GM12878 (cell line): ENCODE measurements at regions not wholly inside any gene's neighbourhood (a gene's known extent, or its start where the extent isn't known, plus 50 kb on each side); places are given as distances from the start of the nearest gene placed in this dataset.

Experiments used
- ATAC-seq: fragments of 200-7000 bp; cut with Tn5 transposase; 3 replicates; pipeline ENCODE4 v1.9.1; 2020; ENCODE audit warnings: mild to moderate bottlenecking, moderate library complexity
- BruUV-seq: library from RNA; stranded (reverse); fragments of 400-500 nt; replicated peaks from 2 replicates; lab custom pipeline; 2021; lab: Mats Ljungman, UMichigan
- CTCF ChIA-PET: fragments of 300-600 bp; sonication (Branson Sonifier 250); formaldehyde crosslinking; extraction: SDS; loops from one replicate; lab custom pipeline; 2021; ENCODE audit warnings: inconsistent platforms; lab: Yijun Ruan, JAX
- POLR2A ChIA-PET: fragments of 350-600 bp; formaldehyde crosslinking; extraction: SDS; loops from one replicate; lab custom pipeline; 2021; ENCODE audit warnings: inconsistent platforms; lab: Charles Lee
- RAD21 ChIA-PET: fragments of 300-600 bp; sonication (Branson Sonifier 250); formaldehyde crosslinking; loops from one replicate; lab custom pipeline; 2023; ENCODE audit warnings: antibody characterized with exemption; ENCODE audit not compliant: unreplicated experiment; lab: Charles Lee
- SMC1A ChIA-PET: fragments of 300-600 bp; sonication (Branson Sonifier 250); formaldehyde crosslinking; loops from one replicate; lab custom pipeline; 2023; ENCODE audit not compliant: unreplicated experiment, uncharacterized antibody; lab: Charles Lee
- DNase-seq: peaks from one replicate; pipeline ENCODE4 v3.0.0-alpha.2; 2011; ENCODE audit warnings: low read depth, low spot score
- FAIRE-seq: peaks from 3 replicates; lab custom pipeline; 2011; peaks lifted over from hg19 to GRCh38; lab: Jason Lieb, UNC
- H2AFZ ChIP-seq: 2 replicates; pipeline ENCODE4 v1.6.0; 2011; ENCODE audit warnings: low read depth, low read length, control low read depth; ENCODE audit not compliant: control insufficient read depth
- H3K27ac ChIP-seq: 2 replicates; pipeline ENCODE4 v1.5.1; 2011; ENCODE audit warnings: control low read depth; ENCODE audit not compliant: control insufficient read depth, insufficient read depth
- H3K27me3 ChIP-seq, 2 experiments: replicated peaks in 1 of 2; 2 replicates each; pipeline versions ENCODE4 v1.6.0 to v1.6.1; 2011; ENCODE audit warnings: low read length in 1 of 2; ENCODE audit not compliant: control insufficient read depth in 2 of 2, insufficient read depth in 2 of 2
- H3K36me3 ChIP-seq, 2 experiments: 2 replicates each; pipeline ENCODE4 v1.5.1; 2011; ENCODE audit warnings: low read length in 1 of 2; ENCODE audit not compliant: control insufficient read depth in 2 of 2, insufficient read depth in 2 of 2
- H3K4me1 ChIP-seq: 2 replicates; pipeline ENCODE4 v1.6.1; 2011; ENCODE audit warnings: mild to moderate bottlenecking, low read length, moderate library complexity, mixed read lengths; ENCODE audit not compliant: control insufficient read depth, insufficient read depth
- H3K4me2 ChIP-seq: 2 replicates; pipeline ENCODE4 v1.6.0; 2011; ENCODE audit warnings: control low read depth; ENCODE audit not compliant: control insufficient read depth, insufficient read depth
- H3K4me3 ChIP-seq: fragments of 200-600 bp; sonication (generic); 2 replicates; pipeline ENCODE4 v1.5.1; 2016
- H3K79me2 ChIP-seq: 2 replicates; pipeline ENCODE4 v1.6.0; 2011; ENCODE audit warnings: low read length; ENCODE audit not compliant: control insufficient read depth, insufficient read depth
- H3K9ac ChIP-seq: 2 replicates; pipeline ENCODE4 v1.8.0; 2011; ENCODE audit warnings: low read length, control low read depth, mixed read lengths; ENCODE audit not compliant: control insufficient read depth, insufficient read depth
- H3K9me3 ChIP-seq: replicated peaks from 3 replicates; pipeline ENCODE4 v1.5.1; 2011; ENCODE audit warnings: mild to moderate bottlenecking, low read length; ENCODE audit not compliant: control insufficient read depth, insufficient read depth
- H4K20me1 ChIP-seq: 2 replicates; pipeline ENCODE4 v1.6.0; 2011; ENCODE audit not compliant: control insufficient read depth, insufficient read depth
- BCL11A ChIP-seq: IDR thresholded peaks from 2 replicates; pipeline ENCODE4 v1.6.1; 2011; ENCODE audit warnings: low read depth, low read length
- BCLAF1 ChIP-seq: fragments of 450-650 bp; IDR thresholded peaks from 2 replicates; pipeline ENCODE4 v1.6.1; 2017; ENCODE audit warnings: antibody characterized with exemption, mild to moderate bottlenecking, moderate library complexity
- BMI1 ChIP-seq: fragments of 450-650 bp; IDR thresholded peaks from 2 replicates; pipeline ENCODE4 v1.6.1; 2016; ENCODE audit warnings: mild to moderate bottlenecking, moderate library complexity, borderline replicate concordance
- CHD1 ChIP-seq: IDR thresholded peaks from 2 replicates; pipeline ENCODE4 v1.6.1; 2012; ENCODE audit warnings: low read depth, low read length, improper control_type of control experiment
- CHD4 ChIP-seq: fragments of 200-600 bp; sonication (generic); IDR thresholded peaks from 2 replicates; pipeline ENCODE4 v1.6.1; 2016; ENCODE audit warnings: mild to moderate bottlenecking
- ELK1 ChIP-seq: IDR thresholded peaks from 2 replicates; pipeline ENCODE4 v1.6.1; 2012; ENCODE audit warnings: low read depth, low read length, improper control_type of control experiment
- HDAC6 ChIP-seq: fragments of 200-600 bp; sonication (generic); IDR thresholded peaks from one replicate; pipeline ENCODE4 v1.8.0; 2017; ENCODE audit warnings: antibody characterized with exemption; ENCODE audit not compliant: unreplicated experiment
- HSF1 ChIP-seq: fragments of 150-350 bp; IDR thresholded peaks from 2 replicates; pipeline ENCODE4 v1.6.1; 2014; ENCODE audit warnings: mild to moderate bottlenecking, low read depth, low read length
- KDM1A ChIP-seq: fragments of 200-600 bp; sonication (generic); IDR thresholded peaks from 2 replicates; pipeline ENCODE4 v1.6.1; 2016; ENCODE audit warnings: borderline replicate concordance
- MXI1 ChIP-seq: fragments of 150-350 bp; IDR thresholded peaks from 2 replicates; pipeline ENCODE4 v1.6.1; 2011; ENCODE audit warnings: low read depth, mild to moderate bottlenecking, inconsistent platforms, low read length, improper control_type of control experiment
- NR2F1 ChIP-seq: fragments of 450-650 bp; conservative IDR thresholded peaks from 2 replicates; pipeline ENCODE4 v1.6.1; 2017; ENCODE audit warnings: mild to moderate bottlenecking
- RAD21 ChIP-seq: IDR thresholded peaks from 2 replicates; pipeline ENCODE4 v1.6.1; 2011; ENCODE audit warnings: mild to moderate bottlenecking, low read depth, low read length, moderate library complexity; ENCODE audit not compliant: insufficient read depth
- RB1 ChIP-seq: fragments of 450-650 bp; formaldehyde crosslinking; IDR thresholded peaks from 2 replicates; pipeline ENCODE4 v1.6.1; 2017; ENCODE audit warnings: mild to moderate bottlenecking, borderline replicate concordance
- RELB ChIP-seq: fragments of 450-650 bp; IDR thresholded peaks from 2 replicates; pipeline ENCODE4 v1.6.1; 2017; ENCODE audit warnings: low read depth, mild to moderate bottlenecking, moderate library complexity
- RFX5 ChIP-seq: IDR thresholded peaks from 2 replicates; pipeline ENCODE4 v1.6.1; 2011; ENCODE audit warnings: low read depth, low read length, improper control_type of control experiment
- TAF1 ChIP-seq: IDR thresholded peaks from 2 replicates; pipeline ENCODE4 v1.6.1; 2011; ENCODE audit warnings: mild to moderate bottlenecking, low read depth, low read length, borderline replicate concordance
- TARDBP ChIP-seq: IDR thresholded peaks from 2 replicates; pipeline ENCODE4 v1.6.1; 2016; ENCODE audit warnings: borderline replicate concordance
- ZNF24 ChIP-seq: fragments of 450-650 bp; IDR thresholded peaks from 2 replicates; pipeline ENCODE4 v1.6.1; 2017; ENCODE audit warnings: antibody characterized with exemption, mild to moderate bottlenecking
- WGBS: methylation state at CpG from one replicate; pipeline ENCODE4 v1.1.6; 2016; ENCODE audit warnings: low lambda C conversion rate; ENCODE audit not compliant: insufficient replicate concordance, insufficient coverage; ENCODE audit errors: missing lambda C conversion rate; 5-methylcytosine and 5-hydroxymethylcytosine counted together
- in situ Hi-C: fragments of 300-500 bp; cut with MboI; formaldehyde crosslinking; loops from 9 replicates; pipeline ENCODE4 v1.14.3; 2018; ENCODE audit warnings: mixed read lengths
- intact Hi-C: fragments of 100-400 bp; cut with micrococcal nuclease; formaldehyde crosslinking; loops from one replicate; pipeline ENCODE4 v1.14.2; 2022; ENCODE audit not compliant: unreplicated experiment

GRCh38 chr12:91857813-91858542 is 287.7 kb downstream of the BTG1 start:
- CTCF ChIA-PET, result interaction anchor here (1.3 kb wide), 1 partner anchor 10 kb away, joined by 3 read pairs; no protein-coding TSS in a partner anchor
- ATAC-seq, result no peak
- POLR2A ChIA-PET, result no interaction called here
- Histone ChIP-seq H3K4me2 (no peak overlapping the region), H3K9me3 (no peaks in the 10 kb centered on the region), H2AFZ (no peak overlapping the region), H4K20me1 (no peaks in the 10 kb centered on the region), H3K79me2 (no peaks in the 10 kb centered on the region), H3K4me3 (no peak overlapping the region), H3K36me3 (no peaks in the 10 kb centered on the region), H3K9ac (no peak overlapping the region), H3K27ac (no peak overlapping the region), H3K4me1 (no peaks in the 10 kb centered on the region), H3K27me3 (no peaks in the 10 kb centered on the region)
- WGBS, result 92% methylated on average over 3 of the region's 3 CpGs
- DNase-seq, result no peak
- in situ Hi-C loops, result no loop called here
- intact Hi-C loops, result no loop called here
- SMC1A ChIA-PET, result interaction anchor here (1.7 kb wide), 1 partner anchor 73 kb away, joined by 3 read pairs; no protein-coding TSS in a partner anchor
- RAD21 ChIA-PET, result no interaction called here
- no TSS peak for BruUV-seq
- no peak for FAIRE-seq
- no peak for TF ChIP-seq ELK1
- TF ChIP-seq KDM1A, result no peak
- TF ChIP-seq CHD1, result no peak
- no peak for TF ChIP-seq BCL11A
- TF ChIP-seq RFX5, result no peak
- TF ChIP-seq BMI1, result no peak
- no peak for TF ChIP-seq HDAC6
- TF ChIP-seq RB1, result no peak
- TF ChIP-seq CHD4, result no peak
- no peak for TF ChIP-seq BCLAF1
- no peak for TF ChIP-seq MXI1
- no peak for TF ChIP-seq TARDBP
- TF ChIP-seq RELB, result no peak
- no peak for TF ChIP-seq HSF1
- no peak for TF ChIP-seq ZNF24
- TF ChIP-seq NR2F1, result no peak
- no peak for TF ChIP-seq RAD21
- no peak for TF ChIP-seq TAF1
